Hematopoietic multipotent progenitor cell treated with erythropoietin and hydrocortisone succinate and interleukin-3 and kit ligand, for 8 days (in vitro differentiated cells): ENCODE measurements at regions not wholly inside any gene's neighbourhood (a gene's known extent, or its start where the extent isn't known, plus 50 kb on each side); places are given as distances from the start of the nearest gene placed in this dataset.
"Not testable (repeated sequence)": the region's sequence is repeated elsewhere in the genome, so short reads cannot be mapped to it uniquely, and the experiment has no call there.

ENCODE experiments used
- DNase-seq: peaks from one replicate; pipeline ENCODE4 v3.0.0-alpha.2; 2015

- no peak for DNase-seq
These were observed 311.8 kb downstream of the HS3ST1 start for GRCh38 chr4:11116940-11117339.

DNA sequence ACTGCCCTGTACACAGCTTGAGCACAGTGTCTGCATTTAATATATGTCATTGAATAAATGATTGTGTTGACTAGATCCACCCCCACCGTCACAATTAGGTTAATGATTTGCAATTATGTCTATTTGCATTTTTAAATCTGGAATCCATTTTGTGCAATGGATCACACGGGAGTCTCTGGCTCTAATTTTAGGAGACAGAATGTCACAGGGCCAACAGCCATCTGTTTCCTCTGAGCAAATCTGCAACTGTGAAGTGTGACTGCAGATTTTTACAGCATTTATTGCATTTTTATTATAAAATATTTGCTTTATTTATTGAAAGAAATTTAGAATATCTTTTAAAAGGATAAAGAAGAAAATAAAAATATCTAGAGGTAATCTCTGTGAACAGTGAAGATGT is 316.8 kb downstream of the HS3ST1 start:
- DNase-seq = no peak

DNA sequence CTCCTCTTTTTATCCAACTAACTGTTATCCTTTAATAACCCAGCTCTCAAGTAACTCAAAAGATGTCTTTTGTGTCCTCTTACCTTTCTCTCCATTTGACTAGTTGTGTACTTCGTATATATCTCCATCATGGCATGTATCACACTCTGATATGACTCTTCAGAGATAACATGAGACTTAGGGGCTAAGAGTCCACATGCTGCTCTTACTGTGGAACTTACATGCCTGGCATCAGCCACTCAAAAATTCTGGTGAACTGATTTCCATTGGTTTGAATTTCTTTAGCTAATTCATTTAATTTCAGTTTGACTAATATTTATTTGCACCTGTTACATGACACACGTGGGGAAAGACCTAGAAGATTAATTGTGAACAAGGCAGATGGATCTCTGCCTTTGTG is 317.3 kb downstream of the HS3ST1 start:
- DNase-seq = no peak

DNA sequence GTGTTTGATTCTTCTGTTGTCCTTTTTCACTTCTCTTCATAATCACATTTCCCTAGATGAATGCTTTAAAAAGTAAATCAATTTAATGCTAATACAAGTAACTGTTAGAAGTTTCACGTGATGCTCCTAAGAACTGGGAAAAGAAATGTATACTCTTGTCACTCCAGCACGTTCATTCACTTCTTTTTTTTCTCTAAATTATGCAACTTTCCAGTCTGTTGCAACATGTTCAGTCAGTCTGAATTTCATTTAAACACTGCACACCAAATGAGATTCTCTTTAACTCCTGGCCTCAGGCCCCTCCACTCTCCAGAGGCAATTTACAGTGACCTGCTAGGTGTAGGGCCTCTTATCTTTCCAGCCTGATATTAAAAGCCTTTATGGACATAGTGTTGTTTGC is 321.9 kb downstream of the HS3ST1 start:
- no peak for DNase-seq

DNA sequence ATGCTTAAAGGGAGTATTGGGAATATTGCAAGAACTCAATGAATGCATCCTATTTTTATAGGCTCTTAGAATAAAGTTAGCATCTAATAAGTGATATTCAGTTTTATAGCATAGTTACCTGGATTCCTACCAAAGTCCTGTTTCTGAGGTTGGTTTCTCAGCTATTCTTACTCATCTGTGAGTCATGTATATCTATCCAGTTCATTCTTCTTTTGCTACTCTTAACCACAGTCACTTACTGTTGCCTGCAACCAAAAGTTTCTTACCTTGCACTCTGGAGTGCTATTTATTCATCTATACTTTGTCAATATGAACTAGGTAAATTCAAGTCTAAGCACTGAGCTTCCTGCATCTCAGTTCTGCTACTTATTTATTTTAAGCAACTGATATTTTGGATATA is 322.5 kb downstream of the HS3ST1 start:
- no peak for DNase-seq

- DNase-seq = no peak
These were observed 323.0 kb downstream of the HS3ST1 start for GRCh38 chr4:11105715-11106114.

- DNase-seq = no peak
These were observed 330.2 kb downstream of the HS3ST1 start for GRCh38 chr4:11098461-11098860.

DNA sequence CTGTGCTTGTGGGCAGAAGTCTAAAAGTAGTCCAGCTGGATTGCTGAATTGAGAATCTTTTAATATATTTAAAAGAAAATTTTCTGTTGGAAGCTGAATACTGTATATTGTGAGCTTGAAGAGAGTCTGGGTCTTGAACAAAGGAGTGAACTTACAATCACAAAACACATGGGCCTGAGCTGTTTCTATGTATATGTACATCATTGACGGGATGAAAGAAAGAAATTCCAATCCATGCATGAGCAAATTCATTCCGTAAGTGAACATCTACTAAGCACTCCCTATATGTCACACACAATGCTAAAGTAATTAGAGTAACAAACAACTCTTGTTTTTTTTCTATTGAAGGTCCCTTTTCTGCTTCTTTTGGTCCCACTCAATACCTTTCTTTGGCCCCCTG is 331.0 kb downstream of the HS3ST1 start:
- DNase-seq = no peak

GRCh38 chr4:11081006-11081405 is 347.7 kb downstream of the HS3ST1 start:
- DNase-seq = no peak

- DNase-seq = no peak
These were observed 349.5 kb downstream of the HS3ST1 start for GRCh38 chr4:11079171-11079570.

DNA sequence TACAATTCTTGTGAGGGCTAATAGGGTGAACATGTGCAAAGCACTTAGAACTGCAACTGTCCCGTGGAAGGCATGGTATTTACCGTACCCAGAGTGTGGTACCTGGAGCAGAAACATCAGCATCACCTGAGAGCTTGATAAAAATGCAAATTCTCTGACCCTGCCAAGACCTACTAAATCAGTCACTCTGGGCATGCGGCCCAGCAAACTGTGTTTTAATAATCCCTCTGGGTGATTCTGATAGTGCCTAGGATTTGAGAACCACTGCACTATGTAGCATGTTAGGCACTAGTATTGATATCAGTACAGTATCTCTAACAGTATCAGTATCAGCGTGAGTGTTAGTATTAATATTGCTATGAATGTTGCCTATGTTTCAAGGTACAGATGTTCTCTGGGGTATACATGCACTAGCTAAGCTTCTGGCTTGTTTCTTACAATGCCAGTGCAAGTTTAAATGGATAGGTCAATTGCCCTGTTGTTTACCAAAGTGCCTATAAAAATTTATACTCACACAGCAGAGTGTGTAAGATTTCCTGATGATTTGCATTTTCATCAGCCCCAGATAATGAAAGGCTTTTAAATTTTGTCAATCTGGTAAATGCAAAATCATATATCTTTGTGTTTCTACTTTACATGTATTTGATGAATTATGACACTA is 354.0 kb downstream of the HS3ST1 start:
- no peak for DNase-seq

DNA sequence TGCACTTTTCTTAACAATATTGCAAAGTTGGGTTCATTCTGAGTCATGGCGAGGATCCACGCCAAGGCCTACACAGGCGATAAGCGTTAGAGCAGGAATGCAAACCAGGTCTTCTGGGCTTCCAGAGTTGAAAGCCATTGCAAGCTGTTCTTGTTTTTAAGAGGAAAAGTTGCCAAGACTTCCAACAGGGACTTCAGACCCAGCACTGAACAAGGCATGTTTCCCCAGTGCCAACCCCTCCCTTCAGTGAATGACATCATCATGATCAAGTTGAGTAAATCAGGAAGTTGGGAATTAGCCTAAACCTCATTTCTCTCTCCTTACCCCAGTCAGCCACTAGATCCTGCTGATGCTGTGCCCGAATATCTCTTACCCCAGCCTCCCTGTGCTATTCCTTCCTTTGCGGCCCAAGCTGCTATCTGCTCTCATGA is 355.1 kb downstream of the HS3ST1 start:
- no peak for DNase-seq

- no peak for DNase-seq
These were observed 355.7 kb downstream of the HS3ST1 start for GRCh38 chr4:11072999-11073398.

DNA sequence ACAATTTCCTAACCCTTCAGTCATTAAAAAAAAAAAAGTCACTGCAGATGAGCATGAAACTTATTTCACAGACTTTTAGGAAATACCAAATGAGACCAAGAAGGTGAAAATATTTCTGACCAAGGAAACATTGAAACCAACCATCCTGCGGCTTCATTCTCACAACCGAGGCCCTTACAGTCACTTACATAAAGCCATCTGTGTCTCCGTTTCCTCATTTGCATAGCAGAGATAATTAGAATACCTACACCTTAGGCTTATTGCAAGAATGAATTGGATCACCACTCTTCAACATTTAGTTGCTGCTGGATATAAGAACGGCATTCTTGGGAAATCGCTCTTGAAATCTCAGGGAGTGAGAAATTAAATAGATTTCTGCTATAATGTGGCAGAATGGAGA is 356.2 kb downstream of the HS3ST1 start:
- no peak for DNase-seq

- no peak for DNase-seq
These were observed 357.9 kb downstream of the HS3ST1 start for GRCh38 chr4:11070813-11071212.

DNA sequence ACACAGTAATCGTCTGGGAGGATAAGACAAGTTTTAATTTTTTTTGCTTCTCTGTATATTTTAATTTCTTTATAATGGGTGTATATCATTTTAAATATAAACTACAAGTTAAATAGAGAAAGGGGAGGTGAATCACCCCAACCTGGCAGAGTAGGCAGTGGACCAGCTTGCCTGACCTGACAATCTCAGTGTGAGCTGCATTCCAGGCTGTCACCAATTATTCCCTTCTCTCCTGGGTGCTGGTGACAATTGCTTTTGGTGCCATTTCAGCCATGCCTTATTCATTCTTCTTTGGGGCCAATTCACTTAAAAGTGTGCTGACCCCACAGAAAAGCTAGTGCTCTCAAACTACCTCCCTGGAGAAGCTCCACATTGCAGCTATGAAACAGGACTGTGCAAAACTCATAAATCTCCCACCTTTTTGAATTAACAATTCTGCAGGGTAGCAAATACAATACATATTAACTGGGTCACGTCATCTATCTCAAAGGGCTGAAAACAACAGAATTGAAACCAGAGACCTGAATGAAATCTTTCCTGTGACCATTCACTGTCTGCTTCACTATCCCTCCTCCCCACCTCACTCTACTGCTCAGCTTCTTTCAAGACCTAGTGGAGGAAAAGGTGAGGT is 359.0 kb downstream of the HS3ST1 start:
- DNase-seq = no peak

DNA sequence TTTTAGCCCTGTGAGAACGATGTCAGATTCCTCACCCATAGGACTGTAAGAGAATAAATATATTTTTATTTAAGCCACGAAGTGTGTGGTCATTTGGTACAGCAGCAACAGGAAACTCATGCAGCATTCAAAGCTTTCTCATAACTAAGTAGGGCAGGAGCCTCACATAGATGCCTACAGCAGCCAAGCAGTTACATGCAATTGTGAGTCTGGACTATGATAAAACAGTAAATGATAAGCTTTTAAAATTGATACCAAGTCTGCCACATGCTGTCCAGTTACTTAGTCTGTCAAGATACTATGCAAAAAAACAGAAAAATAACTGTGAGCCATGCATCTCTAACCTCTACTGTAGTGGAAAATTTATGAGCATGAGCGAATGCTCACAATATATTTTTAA is 359.6 kb downstream of the HS3ST1 start:
- DNase-seq = no peak

- DNase-seq = not testable (repeated sequence)
These were observed 362.1 kb downstream of the HS3ST1 start for GRCh38 chr4:11066584-11066983.

DNA sequence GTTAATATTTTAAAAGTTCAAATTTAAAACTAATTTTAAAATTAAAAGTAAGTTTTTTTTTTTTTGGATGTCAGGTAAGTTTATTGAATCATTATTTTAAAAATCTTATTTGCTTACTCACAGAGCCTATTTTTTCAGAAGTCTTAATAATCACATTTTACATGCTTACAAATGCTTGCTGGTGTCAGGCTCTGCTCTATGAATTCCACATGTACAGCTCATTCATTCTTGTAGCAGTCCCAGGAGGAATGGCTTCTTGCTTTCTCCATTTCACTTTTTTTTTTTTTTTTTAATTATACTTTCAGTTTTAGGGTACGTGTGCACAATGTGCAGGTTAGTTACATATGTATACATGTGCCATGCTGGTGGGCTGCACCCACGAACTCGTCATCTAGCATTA is 368.1 kb downstream of the HS3ST1 start:
- not testable (repeated sequence) for DNase-seq

GRCh38 chr4:11054937-11055336 is 370.4 kb upstream of the CLNK start:
- DNase-seq = not testable (repeated sequence)

GRCh38 chr4:11053601-11054220 is 369.1 kb upstream of the CLNK start:
- no peak for DNase-seq

GRCh38 chr4:11051181-11051580 is 366.6 kb upstream of the CLNK start:
- DNase-seq = no peak

DNA sequence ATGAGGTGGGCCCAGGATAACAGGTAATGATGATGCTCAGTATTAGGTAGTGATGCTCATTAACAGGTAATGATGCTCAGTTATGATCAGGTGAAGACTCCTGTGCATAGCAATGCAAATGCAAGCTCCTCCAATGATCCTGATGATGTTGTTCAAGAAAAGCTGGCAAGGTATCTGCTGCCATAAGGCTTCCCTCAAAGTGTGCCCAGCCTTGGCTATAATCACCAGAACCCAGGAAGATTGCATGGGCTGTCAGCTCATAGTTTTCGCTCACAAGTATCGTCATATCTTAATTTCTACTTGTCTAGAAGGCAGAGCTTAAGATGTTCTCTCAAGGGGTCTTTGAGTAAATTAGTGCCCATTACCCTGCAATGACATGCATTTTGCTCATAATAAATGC is 366.2 kb upstream of the CLNK start:
- no peak for DNase-seq

- DNase-seq = no peak
These were observed 364.4 kb upstream of the CLNK start for GRCh38 chr4:11049001-11049400.

- no peak for DNase-seq
These were observed 358.2 kb upstream of the CLNK start for GRCh38 chr4:11042760-11043159.
